GM23338 (cell line): ENCODE measurements at regions not wholly inside any gene's neighbourhood (a gene's known extent, or its start where the extent isn't known, plus 50 kb on each side); places are given as distances from the start of the nearest gene placed in this dataset.

Source experiments
- ATAC-seq: fragments of 200-7000 bp; cut with Tn5 transposase; 3 replicates; pipeline ENCODE4 v1.9.1; 2020
- DNase-seq: peaks from one replicate; pipeline ENCODE4 v3.0.0-alpha.2; 2015; ENCODE audit warnings: low spot score
- H2AFZ ChIP-seq: fragments of 200-600 bp; sonication (generic); 2 replicates; pipeline ENCODE4 v1.8.0; 2016; ENCODE audit warnings: antibody characterized with exemption, mild to moderate bottlenecking, moderate library complexity
- H3F3A ChIP-seq: fragments of 200-600 bp; sonication (generic); replicated peaks from 2 replicates; pipeline ENCODE4 v1.8.0; 2017; ENCODE audit warnings: antibody characterized with exemption, mixed run types, low read depth
- H3K27ac ChIP-seq: fragments of 200-600 bp; sonication (generic); 2 replicates; pipeline ENCODE4 v1.6.1; 2016; ENCODE audit warnings: low read depth
- H3K27me3 ChIP-seq: fragments of 200-600 bp; sonication (generic); 2 replicates; pipeline ENCODE4 v1.8.0; 2016; ENCODE audit warnings: mild to moderate bottlenecking, mixed run types, moderate library complexity; ENCODE audit not compliant: insufficient read depth
- H3K36me3 ChIP-seq: fragments of 200-600 bp; sonication (generic); 2 replicates; pipeline ENCODE4 v1.8.0; 2016; ENCODE audit warnings: mild to moderate bottlenecking; ENCODE audit not compliant: insufficient read depth
- H3K4me1 ChIP-seq: fragments of 200-600 bp; sonication (generic); 2 replicates; pipeline ENCODE4 v1.8.0; 2016; ENCODE audit warnings: mild to moderate bottlenecking, moderate library complexity; ENCODE audit not compliant: insufficient read depth
- H3K4me2 ChIP-seq: fragments of 200-600 bp; sonication (generic); 2 replicates; pipeline ENCODE4 v1.7.1; 2017; ENCODE audit warnings: mixed run types
- H3K4me3 ChIP-seq: fragments of 200-600 bp; sonication (generic); 2 replicates; pipeline ENCODE4 v1.6.1; 2016; ENCODE audit warnings: mixed run types
- H3K79me2 ChIP-seq: fragments of 200-600 bp; sonication (generic); replicated peaks from 2 replicates; pipeline ENCODE4 v1.8.0; 2017; ENCODE audit warnings: mild to moderate bottlenecking; ENCODE audit not compliant: insufficient read depth
- H3K9me2 ChIP-seq: fragments of 200-600 bp; sonication (generic); 2 replicates; pipeline ENCODE4 v1.8.0; 2017; ENCODE audit not compliant: insufficient read depth
- H4K20me1 ChIP-seq: fragments of 200-600 bp; sonication (generic); replicated peaks from 2 replicates; pipeline ENCODE4 v1.8.0; 2017; ENCODE audit warnings: mild to moderate bottlenecking; ENCODE audit not compliant: insufficient read depth
- H3K27ac Mint-ChIP-seq: 2 replicates; pipeline ENCODE4 v1.8.0; 2020; ENCODE audit warnings: inconsistent platforms, mild to moderate bottlenecking, moderate library complexity, mixed read lengths
- H3K27me3 Mint-ChIP-seq: 3 replicates; pipeline ENCODE4 v1.8.0; 2022; ENCODE audit warnings: low read depth, mild to moderate bottlenecking, moderate library complexity, mixed read lengths, inconsistent platforms; ENCODE audit not compliant: insufficient read depth, poor library complexity
- H3K36me3 Mint-ChIP-seq: 3 replicates; pipeline ENCODE4 v1.8.0; 2021; ENCODE audit warnings: low read depth, mild to moderate bottlenecking, inconsistent platforms, moderate library complexity, mixed read lengths
- H3K4me1 Mint-ChIP-seq: 3 replicates; pipeline ENCODE4 v1.8.0; 2020; ENCODE audit warnings: mild to moderate bottlenecking, inconsistent platforms, mixed read lengths
- H3K4me3 Mint-ChIP-seq: 3 replicates; pipeline ENCODE4 v1.8.0; 2021; ENCODE audit warnings: moderate library complexity, mild to moderate bottlenecking, inconsistent platforms, mixed read lengths
- H3K9me3 Mint-ChIP-seq: 3 replicates; pipeline ENCODE4 v1.8.0; 2020; ENCODE audit warnings: moderate library complexity, mild to moderate bottlenecking, inconsistent platforms, mixed read lengths
- CREB1 ChIP-seq: fragments of 250-450 bp; sonication (Bioruptor Pico); IDR thresholded peaks from 2 replicates; pipeline ENCODE4 v1.5.0; 2020; ENCODE audit warnings: low read depth, mild to moderate bottlenecking, moderate library complexity
- CTCF ChIP-seq, 2 experiments: fragments of 200-600 bp in 1 of 2; sonication (generic) in 1 of 2; conservative IDR thresholded peaks; 2 replicates each; pipeline versions ENCODE4 v1.5.1 to v1.6.1; 2016 to 2017; ENCODE audit warnings: antibody characterized with exemption in 2 of 2, low read depth in 2 of 2, mild to moderate bottlenecking in 2 of 2, moderate library complexity in 1 of 2
- EZH2 ChIP-seq: fragments of 200-600 bp; sonication (generic); IDR thresholded peaks from one replicate; pipeline ENCODE4 v1.8.0; 2017; ENCODE audit warnings: antibody characterized with exemption, mild to moderate bottlenecking, low read depth; ENCODE audit not compliant: unreplicated experiment
- EZH2phosphoT487 ChIP-seq: fragments of 200-600 bp; sonication (generic); IDR thresholded peaks from one replicate; pipeline ENCODE4 v1.8.1; 2018; ENCODE audit warnings: antibody characterized with exemption; ENCODE audit not compliant: unreplicated experiment
- JUNB ChIP-seq: IDR thresholded peaks from one replicate; pipeline ENCODE4 v1.6.1; 2016; ENCODE audit warnings: antibody characterized with exemption; ENCODE audit not compliant: unreplicated experiment
- NANOG ChIP-seq: IDR thresholded peaks from 2 replicates; pipeline ENCODE4 v1.6.1; 2016; ENCODE audit warnings: antibody characterized with exemption, borderline replicate concordance
- POLR2AphosphoS5 ChIP-seq: IDR thresholded peaks from 2 replicates; pipeline ENCODE4 v1.6.1; 2016; ENCODE audit warnings: antibody characterized with exemption, low read depth
- REST ChIP-seq: IDR thresholded peaks from one replicate; pipeline ENCODE4 v1.6.1; 2018; ENCODE audit warnings: antibody characterized with exemption; ENCODE audit not compliant: unreplicated experiment
- ZNF114 ChIP-seq: fragments of 250-450 bp; sonication (Bioruptor Pico); IDR thresholded peaks from 2 replicates; pipeline ENCODE4 v1.5.0; 2020; ENCODE audit warnings: mild to moderate bottlenecking, moderate library complexity
- ZNF331 ChIP-seq: fragments of 250-450 bp; sonication (Bioruptor Pico); IDR thresholded peaks from 2 replicates; pipeline ENCODE4 v1.5.0; 2020; ENCODE audit warnings: low read depth, mild to moderate bottlenecking, moderate library complexity

- TF ChIP-seq CTCF (conservative IDR thresholded peaks at IDR 0.05; ENCODE audit: low read depth in 2 of 2) (no peak), ZNF114 (CRISPR knock-in tag) (no peak), NANOG (no peak), REST (no peak), EZH2phosphoT487 (no peak), JUNB (no peak), EZH2 (no peak)
Observed at GRCh38 chr7:81330108-81330507, 411.3 kb upstream of the SEMA3C start (continued).

- no peak overlapping the region for H3K27ac Mint-ChIP-seq
- no peaks in the 10 kb centered on the region for H3F3A ChIP-seq
- no peaks in the 10 kb centered on the region for H3K4me1 ChIP-seq
- no peak for ATAC-seq
- no peaks in the 10 kb centered on the region for H3K79me2 ChIP-seq
- no peak overlapping the region for H3K4me3 Mint-ChIP-seq
- no peaks in the 10 kb centered on the region for H3K9me2 ChIP-seq
- no peak overlapping the region for H3K4me3 ChIP-seq
- H2AFZ ChIP-seq, result no peak overlapping the region
- H3K9me3 Mint-ChIP-seq, result no peaks in the 10 kb centered on the region; the same call in 2 of the 3 replicates
- H3K4me2 ChIP-seq, result no peak overlapping the region
- no peaks in the 10 kb centered on the region for H3K27me3 ChIP-seq
- no peaks in the 10 kb centered on the region; the same call in 2 of the 3 replicates for H3K36me3 Mint-ChIP-seq
- H4K20me1 ChIP-seq, result no peaks in the 10 kb centered on the region
- peaks cover 5% of the 10 kb centered on the region; the same call in 2 of the 3 replicates for H3K4me1 Mint-ChIP-seq
- H3K36me3 ChIP-seq, result no peaks in the 10 kb centered on the region
- H3K27me3 Mint-ChIP-seq, result no peaks in the 10 kb centered on the region
- H3K27ac ChIP-seq, result no peak overlapping the region
- no peak for DNase-seq
- TF ChIP-seq ZNF114 (CRISPR knock-in tag), result no peak
- no peak for TF ChIP-seq CREB1 (CRISPR knock-in tag)
- no peak for TF ChIP-seq EZH2
- no peak for TF ChIP-seq NANOG
- TF ChIP-seq POLR2AphosphoS5, result no peak
- no peak for TF ChIP-seq REST
- TF ChIP-seq JUNB, result no peak
- TF ChIP-seq ZNF331 (CRISPR knock-in tag), result no peak
- TF ChIP-seq EZH2phosphoT487, result no peak
Observed at GRCh38 chr7:81327468-81328266, 408.8 kb upstream of the SEMA3C start.
